ENCODE measurements at regions not wholly inside any gene's neighbourhood (a gene's known extent, or its start where the extent isn't known, plus 50 kb on each side); places are given as distances from the start of the nearest gene placed in this dataset.

GRCh38 chr12:94031763-94032162 lies 116.6 kb upstream of the PLXNC1 start:
- DNase-seq (ENCODE audit: low read depth) = no peak

DNA sequence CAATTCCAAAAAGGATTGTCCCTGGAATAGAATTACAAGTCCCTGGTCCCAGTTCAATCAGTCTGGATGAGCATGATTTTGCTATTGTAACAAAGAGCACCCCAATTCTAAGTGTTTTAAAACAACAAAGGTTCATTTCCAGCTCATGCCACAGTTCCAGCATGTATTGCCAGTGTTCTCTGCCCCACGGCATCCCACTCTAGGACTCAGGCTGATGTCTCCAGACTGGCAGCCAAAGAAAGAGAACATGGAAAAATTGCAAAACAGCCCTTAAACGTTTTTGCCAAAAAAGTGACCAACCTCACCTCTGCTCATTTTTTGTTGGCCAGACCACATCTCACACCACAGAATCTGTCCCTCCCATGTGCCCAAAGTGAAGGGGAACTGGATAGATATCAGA lies 116.0 kb upstream of the PLXNC1 start:
- no peak for DNase-seq (ENCODE audit: low read depth)

GRCh38 chr12:94033101-94033500 lies 115.3 kb upstream of the PLXNC1 start:
- DNase-seq (ENCODE audit: low read depth) = no peak

DNA sequence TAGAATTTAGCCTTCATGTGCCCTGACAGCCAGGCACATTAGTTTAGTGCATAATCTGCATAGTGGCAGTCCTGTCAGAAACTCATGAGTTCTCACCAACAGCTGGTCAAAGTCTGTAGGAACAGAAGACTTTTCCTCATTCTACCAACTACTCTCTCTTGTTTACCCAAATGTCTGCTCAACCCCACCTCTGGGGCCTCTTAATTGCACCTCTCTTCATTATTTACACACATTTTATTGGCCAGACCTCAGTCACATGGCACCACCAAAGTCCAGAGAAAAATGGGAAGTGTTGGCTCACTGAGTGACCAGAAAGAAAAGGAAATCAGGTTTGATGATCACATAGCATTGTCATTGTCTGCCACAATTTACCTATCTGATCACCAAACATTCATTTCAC lies 114.6 kb upstream of the PLXNC1 start:
- DNase-seq (ENCODE audit: low read depth) = no peak

DNA sequence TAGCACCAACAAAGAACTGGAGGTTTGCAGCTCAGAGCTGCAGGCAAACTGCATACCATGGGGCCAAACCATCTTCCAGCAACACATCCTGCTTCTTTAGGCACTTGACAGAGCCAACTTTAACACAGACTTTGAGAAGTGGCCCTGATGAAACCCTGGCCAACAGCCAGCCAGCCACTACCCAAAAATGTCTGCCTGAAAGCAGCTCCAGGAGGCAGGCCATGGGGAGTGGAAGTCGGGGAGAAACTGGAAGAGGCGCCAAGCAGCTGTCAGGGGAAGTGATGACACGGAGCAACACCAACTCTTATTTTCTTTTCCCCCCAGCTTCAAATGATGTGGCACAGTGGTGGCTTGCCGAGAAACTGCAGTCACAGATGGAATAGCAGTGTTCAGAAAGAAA lies 110.9 kb upstream of the PLXNC1 start:
- DNase-seq (ENCODE audit: low read depth) = no peak

GRCh38 chr12:94038605-94039004 lies 109.8 kb upstream of the PLXNC1 start:
- no peak for DNase-seq (ENCODE audit: low read depth)

DNA sequence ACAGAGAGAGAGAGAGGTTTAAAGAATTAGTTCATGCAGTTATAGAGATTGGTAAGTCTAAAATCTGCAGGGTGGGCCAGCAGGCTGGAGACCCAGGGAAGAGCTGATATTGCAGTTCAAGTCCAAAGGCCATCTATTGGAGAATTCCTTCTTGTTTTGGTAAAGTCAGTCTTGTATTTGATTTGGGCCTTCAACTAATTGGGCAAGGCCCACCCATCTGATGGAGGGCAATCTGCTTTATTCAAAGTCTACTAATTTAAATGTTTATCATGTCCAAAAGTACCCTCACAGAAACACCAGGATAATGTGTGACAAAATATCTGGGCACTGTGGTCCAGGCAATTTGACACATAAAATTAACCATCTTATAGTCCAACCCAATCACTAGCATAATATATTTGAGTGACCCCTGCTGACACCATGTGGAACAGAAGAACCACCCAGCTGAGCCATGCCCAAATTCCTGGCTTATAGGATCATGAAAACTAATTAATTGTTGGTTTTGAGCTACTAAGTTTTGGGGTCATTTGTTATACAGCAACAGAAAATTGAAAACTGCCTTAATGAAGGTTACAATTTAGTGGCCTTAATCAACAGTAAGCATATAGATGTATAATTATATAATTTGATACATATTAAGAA lies 109.1 kb upstream of the PLXNC1 start:
- no peak for DNase-seq (ENCODE audit: low read depth)

DNA sequence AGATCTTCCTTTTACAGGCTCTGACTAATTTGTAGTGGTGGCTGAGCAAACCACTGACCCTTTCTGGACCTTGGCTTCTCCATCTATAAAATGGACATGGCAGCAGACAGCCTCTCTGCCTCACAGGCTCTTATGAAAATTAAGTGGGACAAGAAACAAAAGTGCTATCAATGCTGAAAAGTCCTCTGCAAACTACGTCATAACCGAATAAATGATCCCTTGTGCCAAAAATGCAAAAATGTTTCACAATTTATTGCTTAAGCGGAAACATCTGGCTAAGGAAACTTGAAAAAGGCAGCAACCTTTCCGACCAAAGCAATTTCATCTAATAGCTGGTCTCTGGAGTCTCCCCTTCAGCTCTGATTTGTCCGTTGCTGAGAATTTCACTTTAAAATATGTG lies 108.5 kb upstream of the PLXNC1 start:
- no peak for DNase-seq (ENCODE audit: low read depth)

DNA sequence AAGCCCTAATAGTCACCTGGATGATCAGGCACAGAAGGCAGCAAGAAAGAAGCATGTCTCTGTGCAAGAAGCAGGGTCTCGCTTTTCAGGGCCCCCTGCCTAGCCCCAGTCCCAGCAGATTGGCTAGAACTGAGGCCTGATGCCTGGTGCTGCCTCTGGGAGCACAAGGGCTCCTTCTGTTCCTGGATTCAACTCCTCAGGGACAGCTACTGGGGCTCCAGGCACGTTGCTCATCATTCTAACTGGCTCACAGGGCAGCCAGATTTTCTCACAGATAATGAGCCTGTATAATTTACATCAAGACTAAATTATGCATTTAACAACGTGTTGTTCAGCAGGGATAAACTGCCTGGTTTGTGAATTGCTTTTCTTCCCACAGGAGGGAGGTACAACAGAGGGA lies 106.5 kb upstream of the PLXNC1 start:
- DNase-seq (ENCODE audit: low read depth) = no peak

GRCh38 chr12:94042321-94042720 lies 106.1 kb upstream of the PLXNC1 start:
- DNase-seq (ENCODE audit: low read depth) = no peak

- no peak for DNase-seq (ENCODE audit: low read depth)
Observed at GRCh38 chr12:94046626-94047410, 101.6 kb upstream of the PLXNC1 start.

DNA sequence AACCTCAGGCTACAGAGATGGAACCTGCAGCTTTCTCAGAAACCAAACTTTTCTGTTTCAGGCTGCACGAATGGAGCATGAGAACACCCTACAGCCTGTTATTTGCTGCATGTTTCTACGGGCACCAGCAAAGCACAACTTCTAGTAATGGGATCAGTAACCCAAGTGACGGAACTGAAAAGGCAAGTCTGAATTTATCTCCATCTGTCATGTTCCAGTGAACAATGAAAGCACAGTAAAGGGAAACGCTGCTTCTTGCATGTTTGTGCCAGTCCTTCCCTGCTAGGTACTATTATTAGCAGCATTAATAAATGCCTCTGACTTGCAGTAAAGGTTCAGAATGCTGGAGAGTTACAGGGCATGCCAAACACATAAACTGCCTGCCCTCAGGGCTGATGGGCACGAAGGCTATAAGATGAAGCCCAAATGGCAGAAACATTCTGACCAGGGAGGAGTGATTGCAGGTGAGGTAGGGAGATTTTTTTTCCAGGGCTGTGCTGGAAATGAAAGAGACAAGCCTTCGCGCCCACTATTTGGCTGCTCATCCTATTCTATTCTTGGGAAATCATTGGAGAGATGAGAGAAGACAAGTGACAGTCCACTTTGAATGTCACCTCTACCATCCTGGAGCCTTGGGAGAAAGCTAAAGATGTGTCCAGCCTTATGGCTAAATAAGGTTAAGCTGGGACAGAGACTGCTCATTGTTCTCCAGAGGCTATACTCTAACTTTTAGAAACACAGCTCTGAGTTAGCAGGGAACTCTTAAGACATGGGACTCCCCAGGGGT lies 100.4 kb upstream of the PLXNC1 start:
- no peak for DNase-seq (ENCODE audit: low read depth)

DNA sequence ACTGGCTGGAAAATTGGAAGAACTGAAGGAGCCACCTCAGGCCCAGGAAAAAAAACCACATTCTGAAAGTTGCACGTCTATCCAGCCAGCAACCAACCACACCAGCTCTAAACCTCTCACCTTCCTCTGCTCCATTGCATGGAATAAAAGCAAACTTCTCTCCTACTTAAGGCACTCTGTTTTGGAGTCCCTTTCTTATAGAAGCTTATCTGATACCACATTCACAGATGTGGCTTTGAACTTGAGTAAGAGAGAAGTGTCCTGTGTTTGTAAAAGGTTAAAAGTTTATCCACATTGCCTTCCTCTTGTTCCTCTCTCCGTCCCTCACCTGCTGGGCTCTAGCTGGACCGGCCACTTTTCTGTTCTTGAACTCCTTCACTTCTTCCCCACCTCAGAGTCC lies 99.6 kb upstream of the PLXNC1 start:
- no peak for DNase-seq (ENCODE audit: low read depth)

DNA sequence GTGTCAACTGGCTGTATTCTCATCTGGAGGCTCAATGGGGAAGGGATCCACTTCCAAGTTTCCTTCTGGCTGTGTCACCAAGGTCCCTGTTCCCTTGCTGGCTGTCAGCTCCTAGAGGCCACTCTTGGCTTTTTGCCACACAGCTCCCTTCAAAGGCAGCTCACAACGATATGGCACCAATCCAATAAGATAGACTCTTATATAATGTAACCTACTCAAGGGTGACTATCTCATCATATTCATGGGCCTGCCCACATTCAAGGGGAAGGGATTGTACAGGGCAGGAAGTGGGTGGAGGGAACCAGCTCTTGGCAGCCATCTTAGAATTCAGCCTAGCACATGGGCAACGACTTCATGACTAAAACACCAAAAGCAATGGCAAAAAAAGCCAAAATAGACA lies 98.7 kb upstream of the PLXNC1 start:
- DNase-seq (ENCODE audit: low read depth) = no peak

DNA sequence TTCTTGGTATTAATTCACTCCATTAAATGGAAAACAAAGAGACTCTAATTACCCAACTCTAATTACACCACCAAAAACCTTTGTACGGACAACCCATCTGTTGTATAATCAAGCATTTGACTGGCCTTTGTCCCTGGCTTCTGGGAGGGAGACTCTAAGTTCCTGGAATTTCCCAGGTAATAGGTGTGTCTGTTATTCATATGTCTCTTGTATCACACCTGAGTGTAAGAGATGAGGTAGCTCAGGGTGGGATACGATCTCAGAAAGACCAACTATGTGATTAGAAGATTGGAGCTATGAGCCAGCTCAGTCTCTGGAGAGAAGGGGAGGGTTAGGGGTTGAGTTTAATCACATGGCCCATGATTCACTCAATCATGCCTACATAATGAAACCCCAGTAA lies 94.7 kb upstream of the PLXNC1 start:
- no peak for DNase-seq (ENCODE audit: low read depth)

DNA sequence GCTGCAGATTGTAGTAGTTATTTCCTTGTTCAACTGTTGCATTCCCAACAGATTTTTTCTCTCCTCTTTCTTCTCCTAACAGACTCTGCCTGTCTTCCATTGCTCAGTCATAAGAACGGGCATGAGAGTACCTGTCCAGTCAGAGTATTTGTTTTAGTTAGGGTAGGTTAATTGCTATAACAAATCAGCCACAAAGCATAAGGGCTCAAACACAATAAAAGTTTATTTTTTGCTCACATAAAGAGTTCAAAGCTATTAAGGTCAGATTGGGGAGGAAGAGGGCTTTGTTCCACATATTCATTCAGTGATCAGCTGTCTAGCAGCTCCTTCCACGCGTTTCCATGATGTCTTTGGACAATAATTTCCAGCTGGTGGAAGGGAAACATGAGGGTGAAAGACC lies 92.8 kb upstream of the PLXNC1 start:
- DNase-seq (ENCODE audit: low read depth) = no peak

GRCh38 chr12:94056419-94057158 lies 91.8 kb upstream of the PLXNC1 start:
- no peak for DNase-seq (ENCODE audit: low read depth)

- DNase-seq (ENCODE audit: low read depth) = no peak
Observed at GRCh38 chr12:94057262-94058151, 90.9 kb upstream of the PLXNC1 start.

DNA sequence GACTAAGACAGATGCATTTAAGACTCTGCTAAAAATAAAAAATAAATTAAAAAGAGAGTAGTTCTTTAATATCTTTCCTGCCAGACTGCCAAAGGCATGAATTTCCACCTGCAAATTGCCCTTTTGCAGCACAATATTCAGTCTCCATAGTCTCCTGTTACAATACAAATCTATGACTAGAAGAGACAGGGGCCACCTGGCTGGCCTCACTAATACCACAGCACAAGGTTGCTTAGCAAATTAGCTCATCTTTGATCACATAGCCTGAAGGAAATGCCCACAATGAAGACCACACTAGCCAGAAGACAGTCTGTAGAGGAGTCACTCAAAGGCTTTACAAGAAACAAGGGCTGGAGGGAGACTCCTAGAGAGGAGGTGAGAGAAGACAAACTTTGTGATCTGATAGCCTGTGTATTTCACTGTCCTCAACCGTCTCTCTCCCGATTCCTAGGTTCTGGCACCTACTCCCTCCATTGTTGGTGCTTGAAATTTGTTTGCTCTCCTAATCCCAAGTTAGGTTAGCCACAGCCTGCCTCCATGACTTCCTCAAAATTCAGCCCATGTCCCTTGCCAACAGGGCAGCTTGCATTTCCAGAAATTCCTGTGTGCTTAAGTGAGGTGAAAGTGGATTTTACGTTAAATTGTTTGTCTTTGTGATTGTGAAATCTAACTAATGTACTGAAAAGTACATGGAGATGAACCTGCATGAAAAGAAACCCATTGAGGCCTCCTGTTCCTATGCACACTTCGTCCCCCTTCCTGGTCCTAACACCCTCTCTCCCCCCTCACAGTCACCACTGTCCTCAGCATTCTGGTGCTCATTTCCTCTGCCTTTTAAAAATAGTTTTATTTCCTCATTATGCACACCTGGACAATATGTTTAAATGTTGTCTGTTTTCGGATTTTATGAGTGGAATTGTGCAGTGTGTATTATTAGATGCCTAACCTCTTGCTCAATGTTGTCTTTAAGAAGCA lies 88.7 kb upstream of the PLXNC1 start:
- DNase-seq (ENCODE audit: low read depth) = no peak

DNA sequence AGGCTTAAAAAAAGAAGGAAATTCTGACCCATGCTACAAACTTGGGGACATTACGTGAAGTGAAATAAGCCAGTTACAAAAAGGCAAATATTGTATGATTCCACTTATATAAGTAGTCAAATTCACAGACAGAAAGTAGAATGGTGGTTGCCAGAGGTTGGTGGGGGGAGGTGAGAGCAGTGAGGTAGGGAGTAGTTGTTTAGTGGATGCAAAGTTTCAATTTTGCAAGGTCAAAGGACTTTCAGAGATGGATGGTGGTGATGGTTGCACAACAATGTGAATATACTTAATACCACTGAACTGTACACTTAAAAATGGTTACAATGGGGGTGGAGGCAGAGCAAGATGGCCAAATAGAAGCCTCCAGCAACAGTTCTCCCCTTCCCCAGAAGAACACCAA lies 86.2 kb upstream of the PLXNC1 start:
- no peak for DNase-seq (ENCODE audit: low read depth)

All from activated T-cell treated with anti-CD3 and anti-CD28 coated beads for 48 hours (primary cell).